COLO668 (cell line): ENCODE measurements at regions not wholly inside any gene's neighbourhood (a gene's known extent, or its start where the extent isn't known, plus 50 kb on each side); places are given as distances from the start of the nearest gene placed in this dataset.

ENCODE experiments used
- DNase-seq: peaks from one replicate; lab custom pipeline; 2025; ENCODE audit not compliant: unreplicated experiment; lab: John Stamatoyannopoulos, UW

GRCh38 chr6:84525907-84526306, 238.5 kb downstream of the TBX18 start:
- DNase-seq = no peak

DNA sequence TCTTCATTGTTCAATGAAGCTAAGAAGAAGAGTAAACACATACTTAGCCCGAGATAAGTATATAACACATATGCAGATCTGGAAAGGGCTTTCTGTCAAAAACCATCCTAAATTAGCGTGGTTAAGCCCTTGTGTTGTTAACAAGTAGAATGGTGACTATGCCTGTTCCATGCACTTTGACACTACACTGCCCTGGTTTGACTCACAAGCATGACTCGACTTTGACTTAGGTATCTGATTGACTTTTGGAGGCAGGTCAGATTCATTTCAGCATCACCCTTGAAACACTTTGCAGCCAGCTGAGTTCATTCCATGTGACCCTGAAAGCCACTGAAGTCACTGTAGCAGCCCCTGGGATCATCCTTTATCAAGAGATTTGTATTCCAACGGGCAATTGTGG, 239.8 kb downstream of the TBX18 start:
- no peak for DNase-seq

GRCh38 chr6:84522135-84522549, 242.3 kb downstream of the TBX18 start:
- no peak for DNase-seq

GRCh38 chr6:84521511-84521910, 242.9 kb downstream of the TBX18 start:
- DNase-seq = no peak

GRCh38 chr6:84517741-84518530, 246.5 kb downstream of the TBX18 start:
- DNase-seq = no peak

GRCh38 chr6:84516154-84516553, 248.2 kb downstream of the TBX18 start:
- no peak for DNase-seq

DNA sequence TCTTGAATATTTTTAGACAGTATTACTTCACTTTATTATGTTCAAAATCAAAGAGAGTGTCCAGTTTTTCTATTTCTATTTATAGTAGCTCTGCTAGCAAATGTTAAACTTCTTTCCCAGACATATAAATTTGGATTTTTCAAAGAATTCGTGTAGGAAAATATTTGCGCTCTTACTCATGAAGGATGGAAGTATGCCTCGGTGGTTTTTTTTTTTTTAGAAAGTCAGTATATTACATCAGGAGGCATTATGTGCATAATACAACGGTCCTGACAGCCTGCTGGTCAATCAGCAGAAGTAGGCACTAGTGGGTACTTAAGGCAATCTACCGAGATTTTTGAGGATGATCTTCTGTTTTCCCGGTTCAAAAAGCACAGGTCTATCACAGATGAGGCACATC, 249.3 kb downstream of the TBX18 start:
- no peak for DNase-seq

- no peak for DNase-seq
Measured at GRCh38 chr6:84514089-84514971, 250.1 kb downstream of the TBX18 start.

GRCh38 chr6:84512391-84512790, 252.0 kb downstream of the TBX18 start:
- DNase-seq = no peak

DNA sequence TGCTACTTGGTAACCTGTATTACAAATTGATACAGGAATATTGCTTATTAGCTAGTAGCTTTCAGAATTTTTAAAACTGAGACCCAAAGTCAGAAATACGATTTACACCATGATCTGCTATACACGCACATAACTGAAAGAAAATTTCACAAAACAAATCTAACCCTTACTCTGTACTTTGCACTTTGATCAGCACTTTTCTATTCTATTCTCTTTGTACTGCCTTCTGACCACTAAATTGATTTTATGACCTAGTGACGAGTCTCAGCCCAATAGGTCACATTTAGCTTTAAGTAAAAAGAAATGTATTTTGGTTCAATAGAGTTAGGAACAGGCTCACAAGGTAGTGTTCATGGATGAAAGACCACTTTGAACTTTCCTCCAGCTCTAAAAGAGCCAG, 252.5 kb downstream of the TBX18 start:
- no peak for DNase-seq

- DNase-seq = no peak
Measured at GRCh38 chr6:84508981-84509380, 255.4 kb downstream of the TBX18 start.

DNA sequence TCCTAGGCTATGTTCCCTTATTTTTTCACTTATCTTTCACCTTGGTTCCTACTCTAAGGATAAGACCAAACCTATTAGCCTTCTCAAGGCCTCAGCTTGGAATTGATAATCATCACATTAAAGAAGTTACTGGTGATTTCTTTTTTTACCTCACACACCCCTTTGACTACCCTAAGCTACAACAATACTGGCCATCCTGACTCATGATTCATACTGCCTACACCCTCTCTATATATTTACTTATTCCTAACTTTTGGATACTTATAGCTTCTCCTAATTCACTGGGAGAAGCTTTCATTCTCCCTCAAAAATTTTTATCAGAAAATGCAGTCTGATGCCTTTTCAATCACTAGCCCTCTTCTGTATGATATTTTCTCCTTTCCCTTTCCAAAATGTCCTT, 256.1 kb downstream of the TBX18 start:
- DNase-seq = no peak

DNA sequence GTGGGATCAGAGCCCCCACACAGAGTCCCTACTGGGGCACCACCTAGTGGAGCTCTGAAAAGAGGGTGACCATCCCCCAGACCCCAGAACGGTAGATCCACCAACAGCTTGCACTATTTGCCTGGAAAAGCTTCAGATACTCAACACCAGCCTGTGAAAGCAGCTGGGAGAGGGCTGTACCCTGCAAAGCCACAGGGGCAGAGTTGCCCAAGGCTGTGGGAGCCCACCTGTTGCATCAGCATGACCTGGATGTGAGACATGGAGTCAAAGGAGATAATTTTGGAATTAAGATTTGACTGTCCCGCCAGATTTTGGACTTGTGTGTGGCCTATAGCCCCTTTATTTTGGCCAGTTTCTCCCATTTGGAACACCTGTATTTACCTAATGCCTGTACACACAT, 260.4 kb downstream of the TBX18 start:
- no peak for DNase-seq

GRCh38 chr6:84501315-84501714, 263.1 kb downstream of the TBX18 start:
- DNase-seq = no peak

- no peak for DNase-seq
Measured at GRCh38 chr6:84500726-84501125, 263.7 kb downstream of the TBX18 start.

DNA sequence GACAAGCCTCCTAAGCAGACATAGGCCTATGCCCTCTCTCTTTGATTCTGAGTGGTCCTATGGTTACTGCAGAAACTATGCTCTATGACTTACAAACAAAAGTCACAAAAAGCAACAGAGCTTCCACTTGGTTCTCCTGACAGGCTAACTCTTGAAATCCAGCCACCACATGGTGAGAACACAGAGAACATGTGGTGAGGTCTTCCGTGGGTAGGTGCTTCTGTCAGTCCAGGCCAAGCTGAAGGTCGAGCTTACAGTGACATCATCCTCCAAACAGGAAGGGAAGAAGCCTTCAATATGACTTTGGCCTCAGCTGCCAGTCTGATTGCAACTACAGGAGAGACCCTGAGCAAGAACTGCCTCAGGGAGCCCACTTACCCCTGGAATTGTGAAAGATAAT, 265.5 kb downstream of the TBX18 start:
- DNase-seq = no peak

- DNase-seq = no peak
Measured at GRCh38 chr6:84492241-84493165, 265.1 kb upstream of the CEP162 start.

GRCh38 chr6:84489598-84489997, 262.2 kb upstream of the CEP162 start:
- no peak for DNase-seq

DNA sequence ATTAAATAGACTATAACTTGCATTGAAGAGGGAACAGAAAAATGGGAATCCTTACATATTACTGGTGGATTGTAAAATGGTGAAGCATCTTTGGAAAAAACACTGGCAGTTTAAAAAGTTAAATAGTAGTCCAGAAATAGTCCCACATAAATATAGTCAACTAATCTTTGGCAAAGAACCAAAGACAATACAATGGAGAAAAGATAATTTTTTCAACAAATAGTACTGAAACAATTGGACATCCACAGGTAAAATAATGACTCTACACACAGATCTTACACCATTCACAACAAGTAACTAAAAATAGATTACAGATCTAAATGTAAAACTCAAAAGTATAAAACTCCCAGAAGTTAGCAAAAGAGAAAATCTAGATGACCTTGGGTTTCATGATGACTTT, 259.1 kb upstream of the CEP162 start:
- no peak for DNase-seq

- DNase-seq = no peak
Measured at GRCh38 chr6:84469144-84469543, 241.7 kb upstream of the CEP162 start.

GRCh38 chr6:84467296-84467695, 239.9 kb upstream of the CEP162 start:
- no peak for DNase-seq
